ENCODE measurements at regions not wholly inside any gene's neighbourhood (a gene's known extent, or its start where the extent isn't known, plus 50 kb on each side); places are given as distances from the start of the nearest gene placed in this dataset.
A peak's percentile ranks its signal among the peaks of the same experiment; 100 is the strongest.

- TF ChIP-seq IRF3 (IDR thresholded peaks at IDR 0.05) (no peak), ZBTB11 (CRISPR knock-in tag; IDR thresholded peaks at IDR 0.05) (no peak), MTA3 (IDR thresholded peaks at IDR 0.05; ENCODE audit: borderline replicate concordance, low read length) (no peak)
These were observed 54.0 kb upstream of the CHMP2B start (continued) for GRCh38 chr3:87173071-87173470.

GRCh38 chr3:87167628-87168456, 59.3 kb upstream of the CHMP2B start:
- Histone ChIP-seq H4K20me1 (ENCODE audit: control insufficient read depth, insufficient read depth) (no peaks in the 10 kb centered on the region), H3K4me3 (no peak overlapping the region), H2AFZ (ENCODE audit: control insufficient read depth, low read depth, low read length) (peak overlapping the region; percentile 24; the same call in 1 of the 2 replicates), H3K36me3 (ENCODE audit: control insufficient read depth in 2 of 2, insufficient read depth in 2 of 2, low read length in 1 of 2) (no peaks in the 10 kb centered on the region), H3K27ac (ENCODE audit: control insufficient read depth, insufficient read depth) (no peak overlapping the region), H3K9ac (ENCODE audit: control insufficient read depth, insufficient read depth, low read length) (no peak overlapping the region), H3K9me3 (replicated peaks; ENCODE audit: control insufficient read depth, insufficient read depth, low read length) (no peaks in the 10 kb centered on the region), H3K4me1 (ENCODE audit: control insufficient read depth, insufficient read depth, low read length) (no peaks in the 10 kb centered on the region), H3K79me2 (ENCODE audit: control insufficient read depth, insufficient read depth, low read length) (no peaks in the 10 kb centered on the region), H3K4me2 (ENCODE audit: control insufficient read depth, insufficient read depth) (peak overlapping the region; percentile 34; the same call in 1 of the 2 replicates), H3K27me3 (replicated peaks in 1 of 2; ENCODE audit: control insufficient read depth in 2 of 2, insufficient read depth in 2 of 2, low read length in 1 of 2) (no peaks in the 10 kb centered on the region; a peak in 1 of 4 replicates)
- POLR2A ChIA-PET: no interaction called here
- intact Hi-C loops (cut with micrococcal nuclease; ENCODE audit: unreplicated experiment): loop anchor here (1.0 to 2.0 kb wide), 2 partner anchors 198 to 393 kb away; no protein-coding TSS in a partner anchor
- CTCF ChIA-PET: interaction anchor here (0.5 to 1.7 kb wide), 17 partner anchors 8 to 466 kb away, joined by 3 to 26 read pairs (median 4); no protein-coding TSS in a partner anchor
- BruUV-seq (replicated peaks): no TSS peak
- peak; percentile 78 for ATAC-seq
- SMC1A ChIA-PET (ENCODE audit: uncharacterized antibody, unreplicated experiment): interaction anchor here (1.0 to 2.1 kb wide), 3 partner anchors 10 to 465 kb away, joined by 3 to 9 read pairs (median 5); no protein-coding TSS in a partner anchor
- 28% methylated on average over 11 of the region's 11 CpGs for WGBS (ENCODE audit: insufficient coverage, insufficient replicate concordance, low lambda C conversion rate, missing lambda C conversion rate)
- FAIRE-seq: peak; percentile 54
- DNase-seq (ENCODE audit: low read depth, low spot score): peak; percentile 15
- in situ Hi-C loops (cut with MboI): loop anchor here (25.0 kb wide), 2 partner anchors 206 to 381 kb away; no protein-coding TSS in a partner anchor
- RAD21 ChIA-PET (ENCODE audit: unreplicated experiment): interaction anchor here (1.0 to 1.3 kb wide), 3 partner anchors 200 to 395 kb away, joined by 3 to 4 read pairs (median 4); no protein-coding TSS in a partner anchor
- peak; percentile 46; the same call in 1 of the 2 replicates for TF ChIP-seq RAD21 (IDR thresholded peaks at IDR 0.05; ENCODE audit: insufficient read depth, low read depth, low read length)
- TF ChIP-seq CTCF (IDR thresholded peaks at IDR 0.05 in 2 of 3, conservative IDR thresholded peaks at IDR 0.05 in 1 of 3; ENCODE audit: control insufficient read depth in 2 of 3, extremely low read depth in 1 of 3, insufficient read depth in 1 of 3, low read depth in 3 of 3, low read length in 3 of 3): peak; percentile 59 to 61 (median 61); a peak in 5 of 6 replicates
- no peak for TF ChIP-seq NFYB (IDR thresholded peaks at IDR 0.05; ENCODE audit: insufficient read depth, low read depth, low read length)
- no peak for TF ChIP-seq NKRF (conservative IDR thresholded peaks at IDR 0.05)
- no peak for TF ChIP-seq RAD51 (IDR thresholded peaks at IDR 0.05)
- no peak for TF ChIP-seq ESRRA (IDR thresholded peaks at IDR 0.05; ENCODE audit: low read length)
- TF ChIP-seq ATF3 (IDR thresholded peaks at IDR 0.05; ENCODE audit: borderline replicate concordance, extremely low read depth, low read depth, low read length): no peak
